ENCODE measurements at regions not wholly inside any gene's neighbourhood (a gene's known extent, or its start where the extent isn't known, plus 50 kb on each side); places are given as distances from the start of the nearest gene placed in this dataset.

DNA sequence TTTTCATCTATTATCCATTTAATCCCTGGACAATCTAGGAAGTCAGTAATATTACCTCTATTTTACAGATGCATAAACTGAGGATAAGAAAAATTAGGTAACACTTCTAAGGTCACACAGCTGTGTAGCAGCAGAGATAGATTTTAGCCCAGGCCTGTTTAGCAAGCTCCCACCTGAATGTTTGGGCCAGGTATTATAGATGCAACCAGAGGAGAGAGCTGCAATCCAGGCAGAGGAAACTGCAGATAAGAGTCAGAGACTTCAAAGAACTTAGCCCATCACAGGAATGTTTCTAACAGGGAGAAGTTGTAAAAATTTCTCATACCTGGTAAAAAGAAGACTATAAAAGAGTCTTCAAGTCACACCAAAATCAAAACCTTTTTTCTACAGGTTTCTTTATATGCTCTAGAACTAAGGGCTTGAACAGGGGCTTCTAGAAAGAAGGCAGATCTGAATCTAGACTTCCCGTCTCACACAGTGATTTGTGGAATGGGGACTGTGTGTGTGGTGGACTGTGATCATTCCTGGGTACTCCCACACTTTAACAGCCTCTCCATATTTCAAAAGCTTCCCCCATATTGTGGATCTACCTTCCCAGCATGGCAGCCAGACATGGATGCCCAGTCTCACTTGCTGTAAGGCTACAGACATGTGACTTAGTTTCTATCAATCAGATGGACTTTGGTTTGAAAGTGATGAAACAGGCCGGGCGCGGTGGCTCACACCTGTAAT, 128.7 kb downstream of the TLR5 start (continued):
- TF ChIP-seq, protein P1, sequence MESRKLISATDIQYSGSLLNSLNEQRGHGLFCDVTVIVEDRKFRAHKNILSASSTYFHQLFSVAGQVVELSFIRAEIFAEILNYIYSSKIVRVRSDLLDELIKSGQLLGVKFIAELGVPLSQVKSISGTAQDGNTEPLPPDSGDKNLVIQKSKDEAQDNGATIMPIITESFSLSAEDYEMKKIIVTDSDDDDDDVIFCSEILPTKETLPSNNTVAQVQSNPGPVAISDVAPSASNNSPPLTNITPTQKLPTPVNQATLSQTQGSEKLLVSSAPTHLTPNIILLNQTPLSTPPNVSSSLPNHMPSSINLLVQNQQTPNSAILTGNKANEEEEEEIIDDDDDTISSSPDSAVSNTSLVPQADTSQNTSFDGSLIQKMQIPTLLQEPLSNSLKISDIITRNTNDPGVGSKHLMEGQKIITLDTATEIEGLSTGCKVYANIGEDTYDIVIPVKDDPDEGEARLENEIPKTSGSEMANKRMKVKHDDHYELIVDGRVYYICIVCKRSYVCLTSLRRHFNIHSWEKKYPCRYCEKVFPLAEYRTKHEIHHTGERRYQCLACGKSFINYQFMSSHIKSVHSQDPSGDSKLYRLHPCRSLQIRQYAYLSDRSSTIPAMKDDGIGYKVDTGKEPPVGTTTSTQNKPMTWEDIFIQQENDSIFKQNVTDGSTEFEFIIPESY (IDR thresholded peaks at IDR 0.05): no peak
- TF ChIP-seq HNF4G (IDR thresholded peaks at IDR 0.05) (no peak), RXRA (IDR thresholded peaks at IDR 0.05) (no peak), JUND (IDR thresholded peaks at IDR 0.05) (no peak), SP1 (IDR thresholded peaks at IDR 0.05) (no peak), FOXA1 (IDR thresholded peaks at IDR 0.05) (no peak), GABPA (IDR thresholded peaks at IDR 0.05 in 1 of 2, conservative IDR thresholded peaks at IDR 0.05 in 1 of 2) (no peak), YY1 (IDR thresholded peaks at IDR 0.05) (no peak), TAF1 (conservative IDR thresholded peaks at IDR 0.05) (no peak), EGR1 (IDR thresholded peaks at IDR 0.05; ENCODE audit: low read depth in 2 of 2) (no peak)
- TF ChIP-seq, protein P2, sequence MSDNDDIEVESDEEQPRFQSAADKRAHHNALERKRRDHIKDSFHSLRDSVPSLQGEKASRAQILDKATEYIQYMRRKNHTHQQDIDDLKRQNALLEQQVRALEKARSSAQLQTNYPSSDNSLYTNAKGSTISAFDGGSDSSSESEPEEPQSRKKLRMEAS (IDR thresholded peaks at IDR 0.05): no peak

DNA sequence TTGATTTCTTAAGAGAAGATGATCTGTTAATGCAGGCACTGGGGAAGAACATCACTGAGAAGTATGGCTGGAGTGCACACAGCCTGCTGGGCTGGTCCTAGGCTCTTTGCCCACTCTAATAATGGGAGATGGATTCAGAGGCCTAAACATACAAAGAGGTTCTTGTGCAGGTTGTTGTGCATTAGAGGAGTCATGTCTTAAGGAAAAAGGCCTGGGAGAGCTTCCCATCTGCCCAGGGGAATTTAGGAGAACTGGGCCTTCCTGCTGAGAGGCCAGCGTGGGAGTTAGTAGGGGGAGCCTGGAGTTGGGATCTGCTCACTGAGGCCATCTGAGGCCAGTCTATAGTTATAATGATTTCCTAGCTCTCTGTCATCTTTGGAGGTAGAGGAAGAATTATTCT, 126.7 kb downstream of the TLR5 start:
- Histone ChIP-seq H3K9ac (ENCODE audit: low read depth in 1 of 2, low read length in 2 of 2) (no peak overlapping the region), H3K27me3 (ENCODE audit: control insufficient read depth in 4 of 4, insufficient read depth in 4 of 4, low read length in 3 of 4) (no peaks in the 10 kb centered on the region), H3K9me3 (ENCODE audit: control insufficient read depth in 4 of 4, low read length in 3 of 4) (no peaks in the 10 kb centered on the region), H3K27ac (ENCODE audit: low read depth in 1 of 2, low read length in 2 of 2) (no peak overlapping the region), H3K4me1 (ENCODE audit: control insufficient read depth in 4 of 4, insufficient read depth in 4 of 4, low read length in 3 of 4) (peaks cover 0 to 2% (median 2%) of the 10 kb centered on the region in 4 donors), H3K36me3 (ENCODE audit: control insufficient read depth in 4 of 4, insufficient read depth in 3 of 4, low read depth in 1 of 4, low read length in 3 of 4) (no peaks in the 10 kb centered on the region), H3K4me3 (ENCODE audit: low read depth in 1 of 3, low read length in 3 of 3) (no peak overlapping the region)
- TF ChIP-seq RAD21 (IDR thresholded peaks at IDR 0.05) (no peak), FOXA1 (IDR thresholded peaks at IDR 0.05) (no peak)
- WGBS: 93% methylated on average over 1 of the region's 1 CpG
- peak; percentile 2 for DNase-seq (ENCODE audit: low spot score)

DNA sequence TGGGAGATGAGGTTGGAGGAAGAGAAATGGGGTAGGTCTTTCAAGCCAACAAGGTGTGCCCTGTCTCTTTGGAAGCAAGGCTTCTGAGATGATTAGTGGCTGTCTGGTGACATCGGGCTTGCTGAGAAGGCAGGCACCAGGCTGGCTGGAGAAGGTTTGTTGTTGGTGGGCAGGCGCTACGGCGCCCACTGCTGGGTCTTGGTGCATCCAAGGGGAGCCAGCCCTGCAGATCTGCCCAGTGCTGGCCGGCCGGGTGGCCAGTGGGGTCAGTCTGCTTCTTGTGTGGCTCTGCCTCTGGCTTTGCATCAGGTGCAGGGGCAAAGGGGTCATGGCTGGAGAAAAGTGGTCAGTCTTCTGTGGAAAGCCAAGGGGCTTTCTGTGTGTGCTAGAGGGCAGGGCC, 126.2 kb downstream of the TLR5 start:
- DNase-seq (ENCODE audit: low spot score): peak; percentile 22
- Histone ChIP-seq H3K36me3 (ENCODE audit: control insufficient read depth in 4 of 4, insufficient read depth in 3 of 4, low read depth in 1 of 4, low read length in 3 of 4) (no peaks in the 10 kb centered on the region), H3K27me3 (ENCODE audit: control insufficient read depth in 4 of 4, insufficient read depth in 4 of 4, low read length in 3 of 4) (no peaks in the 10 kb centered on the region), H3K4me1 (ENCODE audit: control insufficient read depth in 4 of 4, insufficient read depth in 4 of 4, low read length in 3 of 4) (no peaks in the 10 kb centered on the region), H3K4me3 (ENCODE audit: low read depth in 1 of 3, low read length in 3 of 3) (no peak overlapping the region), H3K9ac (ENCODE audit: low read depth in 1 of 2, low read length in 2 of 2) (no peak overlapping the region), H3K9me3 (ENCODE audit: control insufficient read depth in 4 of 4, low read length in 3 of 4) (no peaks in the 10 kb centered on the region), H3K27ac (ENCODE audit: low read depth in 1 of 2, low read length in 2 of 2) (no peak overlapping the region)
- TF ChIP-seq TAF1 (conservative IDR thresholded peaks at IDR 0.05) (no peak), JUND (IDR thresholded peaks at IDR 0.05) (no peak), NR2F2 (IDR thresholded peaks at IDR 0.05) (no peak), SP1 (IDR thresholded peaks at IDR 0.05) (no peak), RAD21 (IDR thresholded peaks at IDR 0.05) (no peak), HNF4A (conservative IDR thresholded peaks at IDR 0.05) (no peak), RXRA (IDR thresholded peaks at IDR 0.05) (no peak), GABPA (IDR thresholded peaks at IDR 0.05 in 1 of 2, conservative IDR thresholded peaks at IDR 0.05 in 1 of 2) (no peak), YY1 (IDR thresholded peaks at IDR 0.05) (no peak), FOXA2 (IDR thresholded peaks at IDR 0.05) (no peak), EGR1 (IDR thresholded peaks at IDR 0.05; ENCODE audit: low read depth in 2 of 2) (no peak)
- TF ChIP-seq, protein P3, sequence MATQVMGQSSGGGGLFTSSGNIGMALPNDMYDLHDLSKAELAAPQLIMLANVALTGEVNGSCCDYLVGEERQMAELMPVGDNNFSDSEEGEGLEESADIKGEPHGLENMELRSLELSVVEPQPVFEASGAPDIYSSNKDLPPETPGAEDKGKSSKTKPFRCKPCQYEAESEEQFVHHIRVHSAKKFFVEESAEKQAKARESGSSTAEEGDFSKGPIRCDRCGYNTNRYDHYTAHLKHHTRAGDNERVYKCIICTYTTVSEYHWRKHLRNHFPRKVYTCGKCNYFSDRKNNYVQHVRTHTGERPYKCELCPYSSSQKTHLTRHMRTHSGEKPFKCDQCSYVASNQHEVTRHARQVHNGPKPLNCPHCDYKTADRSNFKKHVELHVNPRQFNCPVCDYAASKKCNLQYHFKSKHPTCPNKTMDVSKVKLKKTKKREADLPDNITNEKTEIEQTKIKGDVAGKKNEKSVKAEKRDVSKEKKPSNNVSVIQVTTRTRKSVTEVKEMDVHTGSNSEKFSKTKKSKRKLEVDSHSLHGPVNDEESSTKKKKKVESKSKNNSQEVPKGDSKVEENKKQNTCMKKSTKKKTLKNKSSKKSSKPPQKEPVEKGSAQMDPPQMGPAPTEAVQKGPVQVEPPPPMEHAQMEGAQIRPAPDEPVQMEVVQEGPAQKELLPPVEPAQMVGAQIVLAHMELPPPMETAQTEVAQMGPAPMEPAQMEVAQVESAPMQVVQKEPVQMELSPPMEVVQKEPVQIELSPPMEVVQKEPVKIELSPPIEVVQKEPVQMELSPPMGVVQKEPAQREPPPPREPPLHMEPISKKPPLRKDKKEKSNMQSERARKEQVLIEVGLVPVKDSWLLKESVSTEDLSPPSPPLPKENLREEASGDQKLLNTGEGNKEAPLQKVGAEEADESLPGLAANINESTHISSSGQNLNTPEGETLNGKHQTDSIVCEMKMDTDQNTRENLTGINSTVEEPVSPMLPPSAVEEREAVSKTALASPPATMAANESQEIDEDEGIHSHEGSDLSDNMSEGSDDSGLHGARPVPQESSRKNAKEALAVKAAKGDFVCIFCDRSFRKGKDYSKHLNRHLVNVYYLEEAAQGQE (IDR thresholded peaks at IDR 0.05): no peak
- TF ChIP-seq, protein P2 (IDR thresholded peaks at IDR 0.05): no peak
- WGBS: 88% methylated on average over 6 of the region's 6 CpGs
